MM.1S (cell line): ENCODE measurements at regions not wholly inside any gene's neighbourhood (a gene's known extent, or its start where the extent isn't known, plus 50 kb on each side); places are given as distances from the start of the nearest gene placed in this dataset.

ENCODE experiments used
- DNase-seq: peaks from one replicate; pipeline ENCODE4 v3.0.0-alpha.2; 2015
- H2AFZ ChIP-seq: fragments of 300-600 bp; sonication (generic); 2 replicates; pipeline ENCODE4 v1.6.0; 2016; ENCODE audit warnings: antibody characterized with exemption, low read length
- H3F3A ChIP-seq: fragments of 300-600 bp; sonication (generic); 2 replicates; pipeline ENCODE4 v1.6.1; 2016; ENCODE audit warnings: mild to moderate bottlenecking, antibody characterized with exemption, low read length, moderate library complexity, mixed read lengths; ENCODE audit not compliant: insufficient read depth
- H3K27ac ChIP-seq: fragments of 300-600 bp; sonication (generic); 2 replicates; pipeline ENCODE4 v1.5.1; 2016; ENCODE audit warnings: mild to moderate bottlenecking, low read length
- H3K27me3 ChIP-seq: fragments of 300-600 bp; sonication (generic); replicated peaks from 2 replicates; pipeline ENCODE4 v1.6.0; 2016; ENCODE audit warnings: low read length; ENCODE audit not compliant: insufficient read depth
- H3K36me3 ChIP-seq: fragments of 300-600 bp; sonication (generic); replicated peaks from 2 replicates; pipeline ENCODE4 v1.6.1; 2016; ENCODE audit warnings: mild to moderate bottlenecking, low read length, mixed read lengths; ENCODE audit not compliant: insufficient read depth
- H3K4me1 ChIP-seq: fragments of 300-600 bp; sonication (generic); 2 replicates; pipeline ENCODE4 v1.6.1; 2016; ENCODE audit warnings: low read length, mixed read lengths
- H3K4me2 ChIP-seq: fragments of 300-600 bp; sonication (generic); 2 replicates; pipeline ENCODE4 v1.6.0; 2016; ENCODE audit warnings: low read depth, low read length
- H3K4me3 ChIP-seq: fragments of 300-600 bp; sonication (generic); 2 replicates; pipeline ENCODE4 v1.5.1; 2016; ENCODE audit warnings: low read length, mixed read lengths
- H3K79me2 ChIP-seq: fragments of 300-600 bp; sonication (generic); 2 replicates; pipeline ENCODE4 v1.6.1; 2016; ENCODE audit warnings: mixed run types, low read length, mixed read lengths
- H3K9ac ChIP-seq: fragments of 300-600 bp; sonication (generic); 2 replicates; pipeline ENCODE4 v1.6.1; 2016; ENCODE audit warnings: low read length, mixed read lengths
- H3K9me2 ChIP-seq: fragments of 300-600 bp; sonication (generic); replicated peaks from 2 replicates; pipeline ENCODE4 v1.6.1; 2016; ENCODE audit warnings: mild to moderate bottlenecking, low read length, mixed read lengths; ENCODE audit not compliant: insufficient read depth
- H3K9me3 ChIP-seq: fragments of 300-600 bp; sonication (generic); replicated peaks from 2 replicates; pipeline ENCODE4 v1.6.1; 2016; ENCODE audit warnings: mild to moderate bottlenecking, low read length, mixed read lengths; ENCODE audit not compliant: insufficient read depth
- H4K20me1 ChIP-seq: fragments of 300-600 bp; sonication (generic); 2 replicates; pipeline ENCODE4 v1.6.1; 2016; ENCODE audit warnings: mild to moderate bottlenecking, low read length, moderate library complexity, mixed read lengths; ENCODE audit not compliant: insufficient read depth
- CTCF ChIP-seq: fragments of 300-600 bp; sonication (generic); IDR thresholded peaks from 2 replicates; pipeline ENCODE4 v1.5.1; 2016; ENCODE audit warnings: antibody characterized with exemption, low read length, mixed read lengths
- EZH2 ChIP-seq: fragments of 300-600 bp; sonication (generic); optimal IDR thresholded peaks from 2 replicates; pipeline ENCODE3; 2017; ENCODE audit warnings: low read depth, mild to moderate bottlenecking, antibody characterized with exemption, low read length, mixed read lengths
- EZH2phosphoT487 ChIP-seq: fragments of 300-600 bp; sonication (generic); IDR thresholded peaks from 2 replicates; pipeline ENCODE4 v1.6.1; 2018; ENCODE audit warnings: antibody characterized with exemption, low read length

GRCh38 chr18:25648716-25649260 is 296.8 kb upstream of the ZNF521 start:
- Histone ChIP-seq H2AFZ (no peak overlapping the region), H4K20me1 (no peaks in the 10 kb centered on the region), H3K9ac (no peak overlapping the region), H3K4me3 (no peak overlapping the region), H3K27me3 (no peaks in the 10 kb centered on the region), H3K79me2 (no peaks in the 10 kb centered on the region), H3K9me2 (no peaks in the 10 kb centered on the region), H3K4me1 (no peaks in the 10 kb centered on the region), H3K9me3 (no peaks in the 10 kb centered on the region), H3K36me3 (no peaks in the 10 kb centered on the region), H3K4me2 (no peak overlapping the region), H3F3A (no peaks in the 10 kb centered on the region), H3K27ac (no peak overlapping the region)
- no peak for TF ChIP-seq EZH2phosphoT487
- DNase-seq: no peak

DNA sequence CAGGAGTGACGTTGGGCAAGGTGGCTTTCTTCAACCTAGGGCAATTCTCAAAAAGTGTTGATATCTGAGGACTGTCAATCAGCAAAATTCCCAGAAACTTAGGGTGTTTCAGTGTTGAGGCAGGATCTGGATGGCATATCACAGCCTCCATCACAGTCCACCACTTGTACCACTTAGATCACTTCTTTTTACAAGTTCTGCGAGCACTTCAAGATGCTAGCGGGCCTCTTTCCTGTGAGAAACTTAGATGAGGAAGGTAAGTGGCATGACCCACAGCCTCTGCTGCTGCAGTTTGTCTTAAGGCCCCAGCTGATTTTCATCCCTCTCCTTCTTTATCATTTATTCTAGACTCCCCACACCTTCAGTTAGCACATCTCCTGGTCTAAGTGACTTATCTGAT is 295.4 kb upstream of the ZNF521 start:
- TF ChIP-seq EZH2 (no peak), EZH2phosphoT487 (no peak), CTCF (no peak)
- Histone ChIP-seq H3K27me3 (no peaks in the 10 kb centered on the region), H3K9ac (no peak overlapping the region), H3K9me3 (no peaks in the 10 kb centered on the region), H3F3A (no peaks in the 10 kb centered on the region), H3K27ac (no peak overlapping the region), H3K9me2 (no peaks in the 10 kb centered on the region), H3K4me2 (no peak overlapping the region), H4K20me1 (no peaks in the 10 kb centered on the region), H3K79me2 (no peaks in the 10 kb centered on the region), H3K4me1 (no peaks in the 10 kb centered on the region), H3K36me3 (no peaks in the 10 kb centered on the region), H2AFZ (no peak overlapping the region), H3K4me3 (no peak overlapping the region)
- DNase-seq: no peak

GRCh38 chr18:25646971-25647370 is 295.0 kb upstream of the ZNF521 start:
- Histone ChIP-seq H4K20me1 (no peaks in the 10 kb centered on the region), H3K4me1 (no peaks in the 10 kb centered on the region), H3F3A (no peaks in the 10 kb centered on the region), H3K9ac (no peak overlapping the region), H3K27ac (no peak overlapping the region), H3K4me2 (no peak overlapping the region), H3K9me3 (no peaks in the 10 kb centered on the region), H3K27me3 (no peaks in the 10 kb centered on the region), H3K9me2 (no peaks in the 10 kb centered on the region), H2AFZ (no peak overlapping the region), H3K79me2 (no peaks in the 10 kb centered on the region), H3K36me3 (no peaks in the 10 kb centered on the region), H3K4me3 (no peak overlapping the region)
- DNase-seq: no peak
- TF ChIP-seq CTCF (no peak), EZH2 (no peak), EZH2phosphoT487 (no peak)

GRCh38 chr18:25639596-25639995 is 287.6 kb upstream of the ZNF521 start:
- Histone ChIP-seq H3K27me3 (no peaks in the 10 kb centered on the region), H3K79me2 (no peaks in the 10 kb centered on the region), H3K4me3 (no peak overlapping the region), H3K9me3 (no peaks in the 10 kb centered on the region), H3K4me2 (no peak overlapping the region), H3F3A (no peaks in the 10 kb centered on the region), H3K9ac (no peak overlapping the region), H4K20me1 (no peaks in the 10 kb centered on the region), H3K9me2 (no peaks in the 10 kb centered on the region), H2AFZ (no peak overlapping the region), H3K27ac (no peak overlapping the region), H3K36me3 (no peaks in the 10 kb centered on the region), H3K4me1 (no peaks in the 10 kb centered on the region)
- no peak for DNase-seq
- no peak for TF ChIP-seq EZH2
- no peak for TF ChIP-seq CTCF
- no peak for TF ChIP-seq EZH2phosphoT487
